ENCODE measurements at regions not wholly inside any gene's neighbourhood (a gene's known extent, or its start where the extent isn't known, plus 50 kb on each side); places are given as distances from the start of the nearest gene placed in this dataset.

DNA sequence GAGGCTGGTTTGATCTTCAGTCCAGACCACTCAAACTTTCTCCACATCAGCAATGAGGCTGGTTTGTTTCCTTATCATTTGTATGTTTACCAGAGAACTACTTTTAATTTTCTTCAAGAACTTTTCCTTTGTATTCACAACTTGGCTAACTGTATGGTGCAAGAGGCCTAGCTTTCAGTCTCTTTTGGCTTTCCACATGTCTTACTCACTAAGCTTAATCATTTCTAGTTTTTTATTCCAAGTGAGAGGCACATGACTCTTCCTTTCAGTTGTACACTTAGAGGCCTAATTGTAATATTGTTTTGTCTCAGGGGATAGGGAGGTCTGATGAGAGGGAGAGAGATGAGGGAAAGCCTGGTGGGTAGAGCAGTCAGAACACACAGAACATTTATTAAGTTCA is 554.0 kb upstream of the ARRDC3 start:
- intact Hi-C loops (cut with micrococcal nuclease; ENCODE audit: unreplicated experiment): no loop called here
- H2AFZ ChIP-seq (ENCODE audit: control insufficient read depth, low read depth, low read length): no peak overlapping the region
- H3K9ac ChIP-seq (ENCODE audit: control insufficient read depth, insufficient read depth, low read length): no peak overlapping the region
- ATAC-seq: no peak
- DNase-seq (ENCODE audit: low read depth, low spot score): no peak
- ChIA-PET RAD21 (ENCODE audit: unreplicated experiment) (no interaction called here), SMC1A (ENCODE audit: uncharacterized antibody, unreplicated experiment) (no interaction called here), POLR2A (no interaction called here), CTCF (interaction anchor here (1.1 kb wide), 1 partner anchor 7 kb away, joined by 4 read pairs; no protein-coding TSS in a partner anchor)
- no peaks in the 10 kb centered on the region for H3K27me3 ChIP-seq (replicated peaks in 1 of 2; ENCODE audit: control insufficient read depth in 2 of 2, insufficient read depth in 2 of 2, low read length in 1 of 2)
- H3K27ac ChIP-seq (ENCODE audit: control insufficient read depth, insufficient read depth): no peak overlapping the region
- H3K4me1 ChIP-seq (ENCODE audit: control insufficient read depth, insufficient read depth, low read length): no peaks in the 10 kb centered on the region
- no peaks in the 10 kb centered on the region for H3K36me3 ChIP-seq (ENCODE audit: control insufficient read depth in 2 of 2, insufficient read depth in 2 of 2, low read length in 1 of 2)
- H3K79me2 ChIP-seq (ENCODE audit: control insufficient read depth, insufficient read depth, low read length): no peaks in the 10 kb centered on the region
- BruUV-seq (replicated peaks): no TSS peak
- no peak for FAIRE-seq
- no peak overlapping the region for H3K4me2 ChIP-seq (ENCODE audit: control insufficient read depth, insufficient read depth)
- H4K20me1 ChIP-seq (ENCODE audit: control insufficient read depth, insufficient read depth): no peaks in the 10 kb centered on the region
- in situ Hi-C loops (cut with MboI): no loop called here
- H3K4me3 ChIP-seq: no peak overlapping the region
- no peaks in the 10 kb centered on the region for H3K9me3 ChIP-seq (replicated peaks; ENCODE audit: control insufficient read depth, insufficient read depth, low read length)
- no peak for TF ChIP-seq POU2F2 (IDR thresholded peaks at IDR 0.05; ENCODE audit: borderline replicate concordance, low read depth, low read length)
- TF ChIP-seq, protein P1, sequence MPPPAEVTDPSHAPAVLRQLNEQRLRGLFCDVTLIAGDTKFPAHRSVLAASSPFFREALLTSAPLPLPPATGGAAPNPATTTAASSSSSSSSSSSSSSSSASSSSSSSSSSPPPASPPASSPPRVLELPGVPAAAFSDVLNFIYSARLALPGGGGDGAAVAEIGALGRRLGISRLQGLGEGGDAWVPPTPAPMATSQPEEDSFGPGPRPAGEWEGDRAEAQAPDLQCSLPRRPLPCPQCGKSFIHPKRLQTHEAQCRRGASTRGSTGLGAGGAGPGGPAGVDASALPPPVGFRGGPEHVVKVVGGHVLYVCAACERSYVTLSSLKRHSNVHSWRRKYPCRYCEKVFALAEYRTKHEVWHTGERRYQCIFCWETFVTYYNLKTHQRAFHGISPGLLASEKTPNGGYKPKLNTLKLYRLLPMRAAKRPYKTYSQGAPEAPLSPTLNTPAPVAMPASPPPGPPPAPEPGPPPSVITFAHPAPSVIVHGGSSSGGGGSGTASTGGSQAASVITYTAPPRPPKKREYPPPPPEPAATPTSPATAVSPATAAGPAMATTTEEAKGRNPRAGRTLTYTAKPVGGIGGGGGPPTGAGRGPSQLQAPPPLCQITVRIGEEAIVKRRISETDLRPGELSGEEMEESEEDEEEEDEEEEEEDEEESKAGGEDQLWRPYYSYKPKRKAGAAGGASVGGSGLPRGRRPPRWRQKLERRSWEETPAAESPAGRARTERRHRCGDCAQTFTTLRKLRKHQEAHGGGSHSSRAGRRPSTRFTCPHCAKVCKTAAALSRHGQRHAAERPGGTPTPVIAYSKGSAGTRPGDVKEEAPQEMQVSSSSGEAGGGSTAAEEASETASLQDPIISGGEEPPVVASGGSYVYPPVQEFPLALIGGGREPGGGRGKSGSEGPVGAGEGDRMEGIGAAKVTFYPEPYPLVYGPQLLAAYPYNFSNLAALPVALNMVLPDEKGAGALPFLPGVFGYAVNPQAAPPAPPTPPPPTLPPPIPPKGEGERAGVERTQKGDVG (CRISPR knock-in tag; IDR thresholded peaks at IDR 0.05): no peak
- TF ChIP-seq WRNIP1 (IDR thresholded peaks at IDR 0.05; ENCODE audit: borderline replicate concordance, low read depth, low read length): no peak
- no peak for TF ChIP-seq TCF3 (IDR thresholded peaks at IDR 0.05; ENCODE audit: borderline replicate concordance, insufficient read depth, low read depth, low read length)
- TF ChIP-seq KLF5 (IDR thresholded peaks at IDR 0.05; ENCODE audit: partially characterized antibody): no peak
- TF ChIP-seq ZNF384 (IDR thresholded peaks at IDR 0.05; ENCODE audit: borderline replicate concordance, low read depth, low read length): no peak

Data from GM12878 (cell line).